NCI-H1930 (cell line): ENCODE measurements at regions not wholly inside any gene's neighbourhood (a gene's known extent, or its start where the extent isn't known, plus 50 kb on each side); places are given as distances from the start of the nearest gene placed in this dataset.

ENCODE experiments used
- DNase-seq, 2 experiments: peaks; one replicate each; lab custom pipeline; 2025; lab: John Stamatoyannopoulos, UW

DNA sequence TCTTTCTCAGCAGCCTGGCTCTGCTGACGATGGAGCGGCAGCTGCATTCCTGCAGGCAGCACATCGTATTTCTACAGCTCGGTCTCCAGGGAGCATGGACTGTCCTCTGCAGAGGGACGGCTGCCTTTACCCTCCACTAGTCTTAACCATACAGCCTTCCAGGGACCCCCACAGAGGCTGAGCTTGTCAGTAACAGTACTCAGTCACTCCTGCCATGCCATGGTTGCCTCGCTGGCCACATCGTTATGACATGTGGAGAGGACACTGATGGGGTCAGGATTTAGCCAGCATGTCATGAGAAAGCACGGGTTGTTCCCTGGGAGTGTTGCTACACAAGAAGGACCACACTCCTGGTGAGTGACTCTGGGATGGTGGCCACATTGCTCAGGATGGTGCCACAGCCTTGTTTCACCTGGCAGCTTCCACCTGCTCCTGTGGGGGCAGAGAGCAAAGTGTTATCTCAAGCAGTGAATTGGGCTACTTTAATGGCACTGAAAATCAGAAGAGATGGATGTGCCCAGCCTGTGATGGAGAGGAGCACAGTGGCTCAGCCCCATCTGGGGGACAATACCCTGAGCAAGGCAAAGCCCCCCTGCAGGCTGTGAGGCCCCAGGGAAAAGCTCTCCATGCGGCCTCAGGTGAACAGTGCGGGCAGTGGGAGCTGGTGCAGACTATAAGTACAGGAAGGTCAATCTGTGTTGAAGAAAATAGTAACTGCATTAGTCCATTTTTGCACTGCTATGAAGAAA lies 443.9 kb downstream of the TCERG1L start:
- DNase-seq, result no peak

DNA sequence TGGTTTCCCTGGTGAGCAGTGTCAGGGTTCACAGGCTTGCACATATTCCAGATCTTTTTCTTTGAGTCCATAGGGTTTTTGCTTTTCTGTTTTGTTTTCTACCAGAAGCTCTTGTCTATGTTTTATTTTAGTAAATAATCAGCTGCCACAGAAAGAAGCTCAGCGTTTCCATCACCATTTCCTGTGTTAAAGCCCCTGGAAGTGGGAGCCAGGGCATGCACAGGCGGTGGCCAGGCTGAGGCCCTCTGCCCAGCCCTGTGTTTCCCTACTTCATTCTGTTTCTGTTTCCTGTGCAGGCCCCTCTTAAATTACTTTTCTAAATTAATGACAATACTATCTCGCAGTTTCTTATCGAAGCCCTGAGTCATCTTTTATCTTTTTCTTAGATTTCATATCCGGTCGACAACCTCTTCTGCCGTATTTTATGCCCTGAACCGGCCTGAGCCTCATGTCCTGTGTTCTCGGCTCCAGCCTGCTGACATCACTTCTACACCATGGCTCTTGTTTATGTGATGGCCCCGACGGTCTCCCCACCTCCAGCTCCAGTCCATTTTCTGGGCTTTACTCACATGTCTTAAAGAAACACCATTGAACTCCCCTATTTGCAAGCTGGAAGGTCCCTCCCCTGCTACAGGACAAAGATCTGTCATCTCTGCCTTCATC lies 442.2 kb downstream of the TCERG1L start:
- DNase-seq, result no peak

DNA sequence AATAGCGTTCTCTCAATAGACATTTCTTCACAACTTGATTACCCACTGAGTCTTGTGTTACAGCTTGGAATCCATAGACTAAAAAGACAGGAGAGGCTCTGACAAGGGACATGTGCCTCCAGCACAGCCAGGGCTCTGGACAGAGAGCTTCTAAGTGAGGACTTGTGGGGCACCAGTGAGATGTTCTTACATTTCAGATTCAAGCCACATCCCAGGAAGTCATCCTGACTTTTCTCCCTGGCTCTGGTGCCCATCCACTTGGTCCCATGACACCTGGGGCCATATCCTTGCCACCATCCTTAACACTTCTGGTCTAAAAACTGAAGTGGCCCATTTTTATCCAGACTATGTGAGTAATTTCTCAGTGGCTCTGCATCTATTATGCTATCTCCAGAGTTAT lies 440.1 kb downstream of the TCERG1L start:
- no peak for DNase-seq

DNA sequence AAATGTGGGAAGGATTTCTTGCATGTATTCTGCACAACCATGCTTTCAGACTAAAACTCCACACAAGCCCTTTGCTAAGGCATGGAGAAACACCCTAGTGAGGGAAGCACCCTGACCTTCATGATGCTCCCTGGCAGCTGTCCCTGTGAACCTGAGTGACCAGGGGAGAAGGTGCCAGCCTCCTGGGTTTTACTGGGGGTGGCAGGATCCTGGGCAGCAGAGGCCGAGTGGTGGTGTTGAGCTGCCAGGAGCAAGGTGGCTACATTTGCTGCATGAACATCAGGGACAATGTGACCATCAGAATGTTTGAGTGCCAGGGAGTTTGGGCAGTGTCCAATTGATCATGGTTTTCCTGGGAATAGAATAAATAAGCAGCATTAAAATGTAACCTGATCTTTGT lies 437.9 kb downstream of the TCERG1L start:
- DNase-seq, result no peak

DNA sequence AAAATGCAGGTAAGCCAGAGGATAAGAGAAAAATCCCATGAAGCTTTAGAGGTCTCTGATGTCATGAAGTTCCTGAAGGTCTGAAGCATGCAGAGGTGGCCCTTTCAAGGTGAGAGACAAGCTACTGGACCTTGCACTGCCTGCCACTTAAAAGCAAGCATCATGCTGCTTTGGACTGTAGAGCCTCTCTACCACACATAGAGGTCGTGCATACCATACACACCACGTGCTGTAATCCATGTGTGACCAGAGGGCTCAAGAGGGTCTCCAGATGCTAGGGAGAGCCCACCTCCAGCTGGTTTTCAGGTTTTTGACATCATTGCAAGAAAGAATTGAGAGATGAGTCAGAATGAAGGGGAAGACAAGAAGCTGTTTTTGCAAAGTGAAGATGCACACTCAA lies 436.4 kb downstream of the TCERG1L start:
- DNase-seq, result no peak

DNA sequence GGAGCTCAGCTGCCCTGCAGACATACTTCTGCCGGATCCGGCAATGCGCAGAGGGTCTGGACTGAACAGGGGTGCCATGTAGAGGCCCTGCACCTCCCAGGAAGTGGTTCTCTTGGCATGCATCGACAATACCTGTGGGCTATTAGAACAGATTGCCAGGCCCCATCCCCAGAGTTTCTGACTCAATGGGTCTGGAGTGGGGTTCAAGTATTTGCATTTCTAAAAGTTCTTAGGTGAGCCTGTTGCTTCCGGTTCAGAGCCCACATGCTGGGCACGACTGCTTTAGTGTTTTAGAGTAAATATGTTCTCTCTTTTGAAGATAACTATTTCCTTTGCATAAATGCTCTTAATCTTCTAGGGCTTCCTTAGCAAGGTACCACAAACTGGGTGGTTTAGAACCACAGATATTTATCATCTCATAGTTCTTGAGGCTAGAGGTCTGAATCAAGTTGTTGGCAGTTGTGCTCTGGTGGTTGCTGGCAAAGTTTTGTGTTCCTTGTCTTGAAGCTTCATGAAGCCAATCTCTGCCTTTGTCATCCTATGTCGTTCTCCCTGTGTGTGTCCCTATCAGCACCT lies 435.5 kb downstream of the TCERG1L start:
- DNase-seq, result no peak

DNA sequence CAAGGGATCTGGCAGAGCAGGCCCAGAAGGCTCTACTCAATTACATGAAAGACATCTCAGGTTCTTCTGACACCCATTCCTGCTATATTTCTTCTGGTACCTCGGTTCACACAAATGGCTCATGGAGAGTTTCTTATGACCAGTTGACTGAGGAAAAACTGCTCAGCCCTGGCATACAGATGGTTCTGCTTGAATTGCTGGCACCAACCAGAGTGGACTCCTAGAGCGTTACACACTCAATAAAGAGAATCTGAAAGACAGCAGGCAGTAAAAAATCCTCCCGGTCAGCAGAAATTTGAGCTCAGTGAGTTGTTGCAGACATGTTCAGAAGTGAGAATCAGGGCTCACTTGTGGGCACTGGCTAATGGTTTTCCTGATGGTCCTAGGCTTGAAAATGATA lies 434.4 kb downstream of the TCERG1L start:
- no peak for DNase-seq

DNA sequence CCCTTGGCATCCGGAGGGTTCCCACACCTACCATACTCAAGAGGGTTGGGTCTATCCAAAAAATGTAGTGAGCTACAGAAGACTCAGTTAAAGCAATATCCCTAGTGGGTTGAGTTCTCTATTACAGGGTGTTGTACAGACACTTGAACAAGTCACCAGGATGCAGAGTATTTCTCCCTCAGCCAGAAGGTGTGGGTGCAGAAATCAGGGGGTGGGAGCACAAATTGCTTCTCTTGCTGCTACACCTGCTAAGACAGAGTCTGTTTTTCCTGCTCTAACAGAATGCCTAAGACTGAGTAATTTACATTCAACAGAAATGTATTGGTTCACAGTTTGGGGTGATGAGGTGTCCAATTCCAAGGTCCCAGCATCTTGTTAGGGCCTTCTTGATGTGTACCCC lies 433.4 kb downstream of the TCERG1L start:
- no peak for DNase-seq

DNA sequence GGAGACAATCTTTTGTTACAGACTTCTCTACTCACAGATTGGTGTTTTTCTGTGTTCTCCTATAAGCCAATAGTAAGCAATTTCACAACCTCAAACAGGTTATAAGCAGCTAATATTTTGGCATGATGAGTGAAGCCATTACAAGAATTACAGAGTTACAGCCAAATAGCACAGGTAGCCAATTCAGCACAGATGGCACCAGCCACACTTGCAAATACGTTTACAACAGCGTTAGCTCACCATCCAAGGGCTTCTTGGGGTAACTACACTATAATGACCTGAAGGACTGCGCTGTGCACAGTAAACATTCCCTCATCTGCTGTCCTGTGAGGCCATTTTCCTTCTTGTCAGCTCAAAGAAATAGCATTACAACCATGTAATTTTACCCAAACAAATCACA lies 428.6 kb downstream of the TCERG1L start:
- DNase-seq, result no peak

DNA sequence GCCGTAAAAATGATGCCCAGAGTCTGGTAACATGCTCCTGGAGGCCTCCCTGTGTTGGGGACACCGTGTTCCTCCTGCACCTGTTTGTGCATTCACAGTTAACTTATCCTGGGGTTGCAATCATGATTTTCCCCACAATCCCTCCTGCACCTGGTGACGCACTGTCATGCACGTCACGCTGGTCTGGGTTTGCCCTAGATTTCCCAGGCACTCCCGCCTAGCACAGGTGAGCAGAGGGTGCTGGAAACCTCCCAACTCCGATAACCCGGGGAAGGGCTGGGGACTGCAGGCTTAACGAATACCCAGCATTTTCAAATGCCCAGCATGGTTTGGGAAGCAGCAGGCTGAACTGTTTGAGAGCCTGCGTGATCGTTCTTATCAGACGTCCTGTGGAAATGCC lies 427.1 kb downstream of the TCERG1L start:
- no peak for DNase-seq

DNA sequence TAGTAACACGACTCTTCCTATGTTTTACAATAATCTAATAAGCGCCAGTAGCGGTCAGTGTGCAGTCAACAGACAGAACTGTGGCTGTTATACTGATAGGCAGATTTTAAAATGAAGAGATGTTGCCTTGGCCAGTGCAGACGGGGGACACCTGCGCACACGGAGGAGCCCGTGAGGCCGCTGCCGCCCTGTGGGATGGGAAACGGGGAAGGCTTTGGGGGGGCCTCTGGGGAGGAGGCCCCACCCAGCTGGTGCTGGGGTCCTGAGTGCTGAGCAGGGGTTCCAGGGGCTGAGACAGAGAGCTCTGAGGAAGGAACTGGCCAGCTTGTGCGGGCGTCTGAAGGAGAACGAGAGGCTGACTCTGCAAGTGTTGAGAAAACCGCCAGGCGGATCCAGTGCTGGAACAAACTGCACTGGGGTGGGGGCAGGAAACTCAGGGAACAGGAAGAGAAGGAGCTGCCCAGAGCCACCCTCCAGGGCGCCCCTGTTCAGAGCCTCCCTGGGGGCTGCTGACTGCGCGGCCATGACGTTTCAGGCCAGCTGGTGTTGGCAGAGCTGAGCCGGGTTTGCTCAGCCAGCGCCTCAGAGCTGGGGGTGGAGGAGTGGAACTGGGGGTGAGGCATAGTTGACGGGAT lies 426.4 kb downstream of the TCERG1L start:
- DNase-seq, result no peak

DNA sequence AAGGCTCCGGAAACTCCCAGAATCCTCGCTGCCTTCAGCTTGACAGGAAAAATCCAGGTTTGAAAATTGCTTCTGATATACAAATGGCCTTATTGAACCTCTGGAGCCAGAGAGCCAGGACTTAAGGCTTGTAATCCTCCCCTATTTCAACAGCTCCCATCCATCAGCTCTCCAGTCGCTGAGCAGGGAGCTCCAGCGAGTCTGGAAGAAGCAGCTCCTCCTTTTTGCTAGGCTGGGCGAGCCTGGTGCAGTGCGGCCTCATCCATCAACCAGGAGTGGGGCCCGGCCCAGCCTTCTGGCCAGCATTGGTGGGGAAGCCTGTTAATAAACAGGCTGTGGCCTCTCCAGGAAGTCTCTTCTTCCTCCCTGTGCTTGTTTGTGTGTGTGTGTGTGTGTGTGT lies 424.4 kb downstream of the TCERG1L start:
- no peak for DNase-seq

DNA sequence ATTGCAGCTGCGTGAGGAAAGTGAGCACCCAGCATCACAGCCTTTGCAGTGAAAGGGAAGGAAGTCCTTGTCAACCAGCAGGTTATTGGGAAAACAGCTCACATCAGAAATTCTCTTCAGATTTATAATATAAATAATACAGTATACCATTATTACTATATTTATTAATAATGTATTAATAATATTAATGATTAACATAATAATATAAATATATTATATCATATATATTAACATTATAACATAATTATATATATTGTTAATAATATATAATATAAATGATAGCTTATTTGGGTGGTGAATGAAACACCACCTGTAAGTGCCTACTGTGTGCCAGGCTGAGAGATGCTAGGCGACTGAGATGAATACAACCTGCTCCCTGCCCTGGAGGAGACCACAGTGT lies 423.0 kb downstream of the TCERG1L start:
- no peak for DNase-seq

DNA sequence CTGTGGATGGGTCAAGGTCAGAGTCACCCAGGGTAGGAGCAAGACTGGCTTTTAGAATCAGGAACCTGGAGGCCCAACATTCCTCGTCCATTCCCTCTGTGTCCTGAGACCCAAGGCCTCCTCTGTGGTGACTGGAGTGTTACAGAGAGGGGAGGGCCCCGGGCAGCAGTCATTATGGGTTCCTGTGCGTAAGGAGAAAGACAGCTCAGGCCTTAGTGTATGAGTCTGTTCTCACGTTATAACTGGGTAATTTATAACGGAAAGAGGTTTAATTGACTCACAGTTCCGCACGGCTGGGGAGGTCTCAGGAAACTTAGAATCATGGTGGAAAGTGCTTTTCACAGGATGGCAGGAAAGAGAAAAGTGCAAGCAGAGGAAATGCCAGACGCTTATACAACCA lies 422.3 kb downstream of the TCERG1L start:
- no peak for DNase-seq

DNA sequence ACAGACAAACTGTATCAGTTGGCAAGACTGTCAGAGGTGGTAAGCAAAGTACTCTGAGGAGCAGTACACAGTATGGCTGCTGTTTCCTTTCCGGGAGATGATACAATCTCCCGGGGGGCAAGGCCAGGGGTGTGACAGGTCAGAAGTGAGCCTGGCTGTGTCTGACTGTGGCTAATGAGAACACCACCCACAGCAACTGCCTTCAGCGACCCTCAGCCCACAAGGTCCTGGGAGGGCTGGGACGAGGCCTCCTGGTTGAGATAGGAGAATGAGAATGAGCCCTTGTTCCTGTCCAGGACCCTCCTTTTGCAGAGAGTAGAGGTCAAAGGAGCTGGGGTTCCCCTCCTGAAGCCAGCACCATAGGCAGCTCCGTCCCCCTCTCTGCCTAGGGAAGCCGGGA lies 421.7 kb downstream of the TCERG1L start:
- DNase-seq, result no peak

DNA sequence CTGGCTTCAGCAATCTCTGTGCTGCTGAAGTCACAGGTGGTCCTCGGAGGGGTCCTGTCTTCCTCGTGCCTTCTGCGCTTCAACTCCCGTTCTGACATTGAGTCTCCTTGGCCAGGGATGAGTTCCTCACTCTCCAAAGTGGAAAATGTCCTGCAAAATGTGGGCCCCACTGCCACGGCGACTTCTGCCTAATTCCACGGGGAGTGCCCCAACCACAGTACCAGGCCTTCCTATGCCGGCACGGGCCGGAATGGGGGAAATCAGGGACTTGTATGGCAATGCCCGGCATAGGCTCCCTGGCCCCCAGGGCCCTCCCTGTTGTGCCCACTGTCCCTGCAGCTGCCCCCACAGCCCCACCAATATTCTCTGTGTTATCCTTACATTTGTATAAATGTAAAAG lies 420.5 kb downstream of the TCERG1L start:
- no peak for DNase-seq

DNA sequence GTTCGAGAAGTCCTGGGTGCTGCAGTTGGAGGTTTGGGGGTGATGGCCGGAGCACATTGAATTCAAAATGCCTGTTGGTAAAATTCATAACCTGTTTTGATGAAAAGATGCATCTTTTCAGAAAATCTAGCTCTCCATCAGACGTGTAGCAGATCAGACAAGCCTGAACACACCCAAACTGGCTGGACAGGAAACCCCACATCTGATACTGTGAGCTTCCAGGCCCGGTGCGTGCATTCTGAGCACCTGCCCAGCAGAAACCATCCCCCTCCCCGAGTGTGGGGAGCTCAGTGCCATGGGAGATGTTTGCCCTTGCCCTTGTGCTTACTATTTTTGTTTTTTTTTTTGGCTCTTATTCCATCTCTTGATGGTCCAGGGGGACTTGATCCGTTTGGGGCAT lies 417.1 kb downstream of the TCERG1L start:
- DNase-seq, result no peak

DNA sequence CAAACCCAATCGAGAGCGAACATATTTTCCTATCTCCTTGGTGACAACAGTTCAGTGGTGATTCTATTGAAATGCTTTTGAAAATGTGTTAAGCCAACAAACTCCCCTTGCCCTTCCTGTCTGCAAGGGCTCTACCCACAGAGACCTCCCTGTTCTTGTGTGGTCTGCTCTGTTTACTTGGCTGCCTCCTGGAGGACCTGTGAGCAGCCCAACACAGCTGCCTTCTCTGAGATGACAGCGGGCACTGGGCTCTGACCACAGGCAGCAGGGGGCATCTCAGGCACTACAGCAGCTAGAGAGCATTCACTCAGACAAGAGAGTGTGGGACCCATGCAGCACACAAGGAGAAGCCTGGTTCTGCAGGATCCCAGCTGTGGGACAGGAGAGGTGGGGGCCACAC lies 416.4 kb downstream of the TCERG1L start:
- DNase-seq, result no peak

DNA sequence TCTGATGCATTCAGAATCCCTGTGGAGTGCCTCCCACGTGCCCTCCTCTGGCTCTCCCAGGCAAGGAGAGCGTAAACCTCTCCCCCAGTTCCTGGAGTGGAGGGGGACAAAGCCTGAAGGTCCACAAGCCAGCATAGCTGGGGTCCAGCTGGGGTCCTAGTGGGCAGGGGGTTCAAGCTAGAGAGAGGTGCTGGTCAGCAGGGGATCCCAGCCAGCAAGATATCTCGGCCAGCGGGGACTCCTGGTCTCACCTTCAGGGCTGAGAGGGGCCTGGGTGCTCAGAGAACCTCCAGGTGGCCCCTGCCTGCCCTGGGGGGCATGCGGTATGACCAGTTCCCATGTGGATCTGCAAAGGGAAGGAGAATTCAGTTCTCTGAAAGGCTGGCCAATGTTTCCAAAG lies 413.7 kb downstream of the TCERG1L start:
- DNase-seq, result no peak

DNA sequence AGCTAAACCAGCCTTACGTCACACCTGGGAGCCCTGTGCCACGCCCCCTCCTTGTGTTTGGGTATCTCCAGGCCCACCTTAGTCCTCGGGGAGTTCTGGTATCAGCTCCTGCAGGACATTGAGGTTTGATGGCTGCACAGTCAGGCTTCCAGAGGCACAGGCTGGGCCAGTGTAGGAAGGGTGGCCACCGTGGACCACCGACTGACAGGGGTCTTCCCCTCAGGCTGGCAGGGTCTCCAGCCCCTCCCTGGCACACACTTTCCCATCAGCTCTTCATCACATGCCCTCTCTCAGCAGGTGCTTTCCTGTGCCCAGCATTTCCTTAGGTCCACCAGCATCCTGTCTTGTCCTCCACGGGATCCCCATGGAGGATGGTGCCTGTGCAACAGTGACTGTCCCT lies 413.1 kb downstream of the TCERG1L start:
- no peak for DNase-seq

DNA sequence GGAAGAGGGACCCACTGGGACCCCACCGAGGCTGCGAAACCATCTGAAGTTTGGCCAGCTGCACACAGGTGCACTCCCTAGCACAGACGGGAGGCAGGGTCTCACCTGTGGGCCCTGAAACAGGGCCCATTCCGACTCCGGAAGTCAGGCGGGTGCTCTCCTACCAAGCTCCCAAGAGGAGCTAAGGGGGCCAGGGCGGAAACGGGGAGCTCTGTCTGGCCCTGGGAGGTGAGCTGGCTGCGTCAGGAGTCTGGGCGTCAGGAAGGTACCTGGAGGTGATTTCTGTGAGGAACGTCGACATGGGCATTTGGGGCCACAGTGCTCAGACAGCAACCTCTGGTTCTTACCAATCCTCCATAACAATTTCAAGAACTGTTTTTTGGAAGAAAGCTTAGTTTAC lies 411.7 kb downstream of the TCERG1L start:
- no peak for DNase-seq

DNA sequence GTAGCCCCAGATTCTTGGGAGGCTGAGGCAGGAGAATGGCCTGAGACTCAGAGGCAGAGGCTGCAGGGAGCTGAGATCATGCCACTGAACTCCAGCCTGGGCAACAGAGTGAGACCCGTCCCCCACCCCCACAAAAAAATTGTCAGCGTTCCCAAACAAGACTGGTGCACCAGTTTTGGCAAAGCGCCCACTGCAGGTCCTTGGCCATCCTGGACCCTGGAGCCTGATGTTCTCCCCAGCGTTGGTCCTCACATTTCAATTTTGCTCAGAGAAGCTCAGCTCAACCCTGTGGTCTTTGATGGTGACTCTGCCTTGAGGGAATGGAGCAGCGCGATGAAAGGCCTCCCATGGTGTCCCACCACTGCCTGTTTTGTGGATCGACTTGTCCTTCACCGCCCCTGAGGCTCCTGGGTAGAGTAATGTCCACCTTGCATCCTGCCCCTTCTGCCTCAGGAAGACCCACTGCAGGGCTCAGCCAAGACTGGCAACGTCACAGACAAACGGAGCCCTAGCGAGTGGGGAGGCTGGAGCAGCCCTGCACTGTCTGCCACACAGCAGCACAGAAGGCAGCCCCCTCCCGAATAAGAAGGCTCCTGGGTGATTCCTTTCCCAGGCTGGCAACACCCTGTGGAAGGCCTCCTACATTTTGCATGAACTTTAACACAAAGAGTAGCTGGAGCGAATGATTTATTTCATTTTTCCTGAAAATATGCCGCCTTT lies 410.9 kb downstream of the TCERG1L start:
- DNase-seq, result no peak
